PC-9 (cell line): ENCODE measurements at regions not wholly inside any gene's neighbourhood (a gene's known extent, or its start where the extent isn't known, plus 50 kb on each side); places are given as distances from the start of the nearest gene placed in this dataset.

Experiments used
- EZH2 ChIP-seq: fragments of 200-600 bp; sonication (generic); IDR thresholded peaks from 2 replicates; pipeline ENCODE4 v1.8.0; 2017; ENCODE audit warnings: antibody characterized with exemption, low read depth
- TF ChIP-seq, protein P1 (sequence below): fragments of 200-600 bp; sonication (generic); conservative IDR thresholded peaks from 2 replicates; pipeline ENCODE4 v1.6.1; 2017; ENCODE audit warnings: mixed run types, antibody characterized with exemption, mild to moderate bottlenecking, moderate library complexity

DNA sequence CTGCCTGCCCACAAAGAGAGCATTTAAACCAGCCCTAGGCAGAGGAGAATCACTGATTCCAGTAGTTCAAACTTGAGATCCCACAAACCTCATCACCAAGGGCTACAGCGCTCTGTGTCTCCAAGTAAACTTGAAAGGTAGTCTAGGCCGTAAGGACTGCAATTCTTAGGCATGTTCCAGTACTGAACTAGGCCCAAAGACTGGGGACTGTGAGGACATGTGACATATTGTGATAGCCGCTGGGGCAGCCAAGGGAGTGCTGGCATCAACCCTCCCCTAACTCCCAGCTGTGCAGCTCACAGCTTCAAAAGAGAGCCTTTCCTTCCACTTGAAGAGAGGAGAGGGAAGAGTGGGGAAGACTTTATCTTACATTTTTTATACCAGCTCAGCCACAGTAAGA, 291.0 kb upstream of the PRR16 start:
- no peak for TF ChIP-seq EZH2
- TF ChIP-seq, protein P1, sequence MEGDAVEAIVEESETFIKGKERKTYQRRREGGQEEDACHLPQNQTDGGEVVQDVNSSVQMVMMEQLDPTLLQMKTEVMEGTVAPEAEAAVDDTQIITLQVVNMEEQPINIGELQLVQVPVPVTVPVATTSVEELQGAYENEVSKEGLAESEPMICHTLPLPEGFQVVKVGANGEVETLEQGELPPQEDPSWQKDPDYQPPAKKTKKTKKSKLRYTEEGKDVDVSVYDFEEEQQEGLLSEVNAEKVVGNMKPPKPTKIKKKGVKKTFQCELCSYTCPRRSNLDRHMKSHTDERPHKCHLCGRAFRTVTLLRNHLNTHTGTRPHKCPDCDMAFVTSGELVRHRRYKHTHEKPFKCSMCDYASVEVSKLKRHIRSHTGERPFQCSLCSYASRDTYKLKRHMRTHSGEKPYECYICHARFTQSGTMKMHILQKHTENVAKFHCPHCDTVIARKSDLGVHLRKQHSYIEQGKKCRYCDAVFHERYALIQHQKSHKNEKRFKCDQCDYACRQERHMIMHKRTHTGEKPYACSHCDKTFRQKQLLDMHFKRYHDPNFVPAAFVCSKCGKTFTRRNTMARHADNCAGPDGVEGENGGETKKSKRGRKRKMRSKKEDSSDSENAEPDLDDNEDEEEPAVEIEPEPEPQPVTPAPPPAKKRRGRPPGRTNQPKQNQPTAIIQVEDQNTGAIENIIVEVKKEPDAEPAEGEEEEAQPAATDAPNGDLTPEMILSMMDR: no peak
